ENCODE measurements at regions not wholly inside any gene's neighbourhood (a gene's known extent, or its start where the extent isn't known, plus 50 kb on each side); places are given as distances from the start of the nearest gene placed in this dataset.

DNA sequence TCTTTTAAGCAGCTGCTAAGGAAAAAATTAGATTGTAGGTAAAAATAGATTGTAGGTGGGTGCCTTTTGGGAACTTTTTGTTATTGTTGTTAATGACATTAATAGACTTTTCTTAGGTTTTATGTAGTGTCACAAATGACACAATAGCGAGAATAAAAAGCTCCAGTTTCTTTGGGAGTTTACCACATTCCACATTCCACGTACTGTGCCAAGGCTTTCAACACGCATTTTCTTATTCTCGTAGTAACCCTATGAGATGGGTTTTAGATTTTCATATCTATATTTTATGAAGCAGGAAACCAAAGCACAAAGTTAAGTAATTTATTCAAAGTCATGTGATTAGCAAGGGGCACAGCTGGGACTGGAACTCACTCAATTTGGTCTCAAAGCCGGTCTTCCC is 103.8 kb downstream of the XRCC2 start:
- Histone ChIP-seq H3K36me3 (ENCODE audit: control insufficient read depth in 2 of 2, insufficient read depth in 2 of 2, low read length in 2 of 2) (no peaks in the 10 kb centered on the region), H3K4me1 (ENCODE audit: control insufficient read depth in 2 of 2, insufficient read depth in 2 of 2, low read length in 2 of 2) (no peaks in the 10 kb centered on the region), H3K27me3 (ENCODE audit: control insufficient read depth in 2 of 2, insufficient read depth in 2 of 2, low read length in 2 of 2) (no peaks in the 10 kb centered on the region), H3K9me3 (ENCODE audit: control insufficient read depth in 2 of 2, low read length in 2 of 2) (no peaks in the 10 kb centered on the region), H3K27ac (ENCODE audit: low read depth in 2 of 2, low read length in 2 of 2) (no peak overlapping the region), H3K4me3 (ENCODE audit: low read length in 2 of 2) (no peak overlapping the region), H3K9ac (ENCODE audit: low read depth in 1 of 2, low read length in 2 of 2) (no peak overlapping the region)

DNA sequence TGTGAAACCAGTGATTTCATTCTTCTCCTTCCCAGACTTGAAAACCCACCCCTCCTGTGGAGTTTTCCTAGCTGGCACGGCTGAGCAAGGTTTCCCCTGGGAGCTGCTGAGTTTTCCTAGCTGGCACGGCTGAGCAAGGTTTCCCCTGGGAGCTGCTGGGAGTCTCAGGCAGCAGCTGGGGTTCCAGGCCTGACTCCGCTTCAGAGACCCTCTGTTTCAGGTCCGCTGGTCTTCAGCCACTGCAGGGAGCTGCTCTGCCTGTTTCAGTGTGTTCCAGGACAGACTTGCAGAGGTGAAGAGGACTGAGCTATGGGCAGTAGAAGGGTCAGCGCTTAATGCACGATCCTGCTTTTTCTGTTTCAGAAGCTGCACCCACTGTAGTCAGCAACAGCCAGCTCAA is 104.9 kb downstream of the XRCC2 start:
- Histone ChIP-seq H3K9me3 (ENCODE audit: control insufficient read depth in 2 of 2, low read length in 2 of 2) (no peaks in the 10 kb centered on the region), H3K27me3 (ENCODE audit: control insufficient read depth in 2 of 2, insufficient read depth in 2 of 2, low read length in 2 of 2) (no peaks in the 10 kb centered on the region), H3K4me3 (ENCODE audit: low read length in 2 of 2) (no peak overlapping the region), H3K9ac (ENCODE audit: low read depth in 1 of 2, low read length in 2 of 2) (no peak overlapping the region), H3K36me3 (ENCODE audit: control insufficient read depth in 2 of 2, insufficient read depth in 2 of 2, low read length in 2 of 2) (no peaks in the 10 kb centered on the region), H3K4me1 (ENCODE audit: control insufficient read depth in 2 of 2, insufficient read depth in 2 of 2, low read length in 2 of 2) (no peaks in the 10 kb centered on the region), H3K27ac (ENCODE audit: low read depth in 2 of 2, low read length in 2 of 2) (no peak overlapping the region)

DNA sequence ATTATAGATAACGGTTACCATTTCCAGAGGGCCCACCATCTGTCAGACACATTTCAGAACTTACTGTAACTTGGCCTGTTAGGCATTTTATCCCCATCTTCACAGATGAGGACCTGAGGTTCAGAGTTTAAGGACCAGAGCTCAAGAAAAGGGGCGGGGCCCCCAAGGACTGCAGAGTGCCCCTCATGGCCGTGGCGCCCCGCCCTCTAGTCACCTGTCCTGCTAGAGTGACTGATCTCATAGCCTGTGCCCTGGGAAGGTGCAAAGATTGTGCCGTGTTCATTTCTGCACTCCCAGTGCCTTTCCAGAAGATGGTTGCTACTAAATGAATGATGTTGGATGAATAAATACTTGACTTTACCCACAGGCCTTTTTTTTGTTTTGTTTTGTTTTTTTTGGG is 107.0 kb downstream of the XRCC2 start:
- Histone ChIP-seq H3K9ac (ENCODE audit: low read depth in 1 of 2, low read length in 2 of 2) (no peak overlapping the region), H3K9me3 (ENCODE audit: control insufficient read depth in 2 of 2, low read length in 2 of 2) (no peaks in the 10 kb centered on the region), H3K36me3 (ENCODE audit: control insufficient read depth in 2 of 2, insufficient read depth in 2 of 2, low read length in 2 of 2) (no peaks in the 10 kb centered on the region)

DNA sequence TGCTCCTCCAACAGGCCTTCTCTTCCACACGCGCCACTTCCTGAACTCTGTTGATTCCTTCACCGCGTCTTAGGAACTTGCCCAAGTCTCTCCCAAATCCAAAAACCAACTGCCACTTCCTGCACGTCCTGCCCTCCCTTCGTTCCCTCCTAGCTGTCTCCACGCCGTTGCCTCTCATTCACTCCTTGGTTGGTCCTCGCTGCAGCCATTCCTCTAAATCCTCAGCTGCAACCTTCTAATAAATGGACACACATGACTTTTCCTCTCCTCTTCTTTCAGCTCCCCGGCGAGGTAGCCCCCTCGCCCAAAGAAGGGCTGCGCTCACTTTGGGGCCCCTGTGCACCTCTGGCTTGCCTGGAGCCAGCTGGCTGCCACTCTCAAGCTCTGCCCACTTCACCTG is 110.2 kb downstream of the XRCC2 start:
- H3K9ac ChIP-seq (ENCODE audit: low read depth in 1 of 2, low read length in 2 of 2), result no peak overlapping the region
- no peaks in the 10 kb centered on the region for H3K4me1 ChIP-seq (ENCODE audit: control insufficient read depth in 2 of 2, insufficient read depth in 2 of 2, low read length in 2 of 2)
- no peak overlapping the region for H3K4me3 ChIP-seq (ENCODE audit: low read length in 2 of 2)
- H3K36me3 ChIP-seq (ENCODE audit: control insufficient read depth in 2 of 2, insufficient read depth in 2 of 2, low read length in 2 of 2), result no peaks in the 10 kb centered on the region
- no peaks in the 10 kb centered on the region for H3K9me3 ChIP-seq (ENCODE audit: control insufficient read depth in 2 of 2, low read length in 2 of 2)
- no peak overlapping the region for H3K27ac ChIP-seq (ENCODE audit: low read depth in 2 of 2, low read length in 2 of 2)
- no peaks in the 10 kb centered on the region for H3K27me3 ChIP-seq (ENCODE audit: control insufficient read depth in 2 of 2, insufficient read depth in 2 of 2, low read length in 2 of 2)

More for the DNA sequence above, 107.0 kb downstream of the XRCC2 start:
- Histone ChIP-seq H3K4me3 (ENCODE audit: low read length in 2 of 2) (no peak overlapping the region), H3K27ac (ENCODE audit: low read depth in 2 of 2, low read length in 2 of 2) (no peak overlapping the region), H3K27me3 (ENCODE audit: control insufficient read depth in 2 of 2, insufficient read depth in 2 of 2, low read length in 2 of 2) (no peaks in the 10 kb centered on the region), H3K4me1 (ENCODE audit: control insufficient read depth in 2 of 2, insufficient read depth in 2 of 2, low read length in 2 of 2) (no peaks in the 10 kb centered on the region)

DNA sequence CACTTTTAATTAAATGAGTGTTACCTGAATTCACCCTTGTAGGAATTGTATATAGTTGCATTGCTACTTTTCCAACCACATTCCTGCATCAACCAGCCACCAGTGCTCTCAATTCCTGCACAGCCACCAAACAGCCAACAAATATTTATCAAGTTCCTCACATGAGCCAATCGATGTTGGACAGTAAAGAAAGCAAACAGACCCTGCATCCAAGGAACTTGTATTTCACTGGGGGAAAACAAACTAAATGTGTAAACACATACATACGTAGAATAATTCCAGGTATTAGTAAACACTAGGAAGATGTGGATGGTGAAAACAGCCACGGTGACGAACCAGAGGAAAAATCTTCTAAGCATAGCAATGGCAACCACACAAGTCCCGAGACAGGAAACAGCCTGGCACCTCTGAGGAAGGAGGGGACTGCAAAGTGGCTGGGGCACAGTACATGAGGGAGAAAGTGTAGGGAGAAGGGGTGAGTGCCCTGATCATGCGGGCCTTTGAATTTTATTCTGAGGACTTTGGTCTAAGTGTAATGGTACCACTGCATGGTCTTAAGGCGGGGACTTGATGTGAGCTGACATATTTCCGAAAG is 111.2 kb downstream of the XRCC2 start:
- no peaks in the 10 kb centered on the region for H3K36me3 ChIP-seq (ENCODE audit: control insufficient read depth in 2 of 2, insufficient read depth in 2 of 2, low read length in 2 of 2)
- no peaks in the 10 kb centered on the region for H3K9me3 ChIP-seq (ENCODE audit: control insufficient read depth in 2 of 2, low read length in 2 of 2)
- no peak overlapping the region for H3K27ac ChIP-seq (ENCODE audit: low read depth in 2 of 2, low read length in 2 of 2)
- H3K4me3 ChIP-seq (ENCODE audit: low read length in 2 of 2), result no peak overlapping the region
- H3K4me1 ChIP-seq (ENCODE audit: control insufficient read depth in 2 of 2, insufficient read depth in 2 of 2, low read length in 2 of 2), result no peaks in the 10 kb centered on the region
- no peak overlapping the region for H3K9ac ChIP-seq (ENCODE audit: low read depth in 1 of 2, low read length in 2 of 2)
- no peaks in the 10 kb centered on the region for H3K27me3 ChIP-seq (ENCODE audit: control insufficient read depth in 2 of 2, insufficient read depth in 2 of 2, low read length in 2 of 2)

DNA sequence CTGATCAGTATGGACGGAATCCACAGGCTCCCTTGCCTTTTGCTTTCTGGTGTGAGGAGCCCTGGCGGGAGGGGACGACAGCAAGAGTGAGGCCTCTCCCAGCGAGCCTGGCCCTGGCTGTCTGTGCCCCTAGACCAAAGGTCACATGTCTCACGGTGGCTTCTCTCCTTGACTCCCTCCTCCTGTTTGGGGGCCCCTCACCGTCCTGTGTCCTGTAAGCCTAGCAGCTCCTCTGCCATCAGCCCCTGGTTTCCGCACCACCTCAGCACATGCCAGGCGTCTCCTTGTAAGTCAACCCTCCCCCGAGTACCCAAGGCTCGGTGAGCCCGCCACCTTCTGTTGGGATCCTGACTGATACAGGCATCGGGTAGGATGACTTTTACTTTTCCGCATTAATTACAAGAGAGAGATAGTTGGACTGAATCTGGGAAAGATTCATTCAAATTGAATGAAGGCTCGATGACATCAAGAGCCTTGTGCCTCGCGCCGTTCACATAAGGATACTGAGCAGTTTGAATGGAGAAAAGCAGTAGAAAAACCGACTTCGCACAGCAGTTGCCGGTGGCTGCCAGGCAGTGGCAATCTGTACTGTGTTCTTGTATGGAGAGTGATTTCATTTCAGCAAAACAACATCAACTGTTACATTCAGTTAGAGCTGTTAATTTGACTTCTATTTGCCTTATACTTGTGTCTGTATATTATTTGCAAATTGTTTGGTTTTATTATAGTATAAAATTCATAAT is 119.8 kb downstream of the XRCC2 start:
- Histone ChIP-seq H3K4me3 (ENCODE audit: low read length in 2 of 2) (no peak overlapping the region), H3K27me3 (ENCODE audit: control insufficient read depth in 2 of 2, insufficient read depth in 2 of 2, low read length in 2 of 2) (no peaks in the 10 kb centered on the region), H3K9ac (ENCODE audit: low read depth in 1 of 2, low read length in 2 of 2) (no peak overlapping the region), H3K9me3 (ENCODE audit: control insufficient read depth in 2 of 2, low read length in 2 of 2) (no peaks in the 10 kb centered on the region), H3K36me3 (ENCODE audit: control insufficient read depth in 2 of 2, insufficient read depth in 2 of 2, low read length in 2 of 2) (no peaks in the 10 kb centered on the region), H3K27ac (ENCODE audit: low read depth in 2 of 2, low read length in 2 of 2) (no peak overlapping the region), H3K4me1 (ENCODE audit: control insufficient read depth in 2 of 2, insufficient read depth in 2 of 2, low read length in 2 of 2) (no peaks in the 10 kb centered on the region)

DNA sequence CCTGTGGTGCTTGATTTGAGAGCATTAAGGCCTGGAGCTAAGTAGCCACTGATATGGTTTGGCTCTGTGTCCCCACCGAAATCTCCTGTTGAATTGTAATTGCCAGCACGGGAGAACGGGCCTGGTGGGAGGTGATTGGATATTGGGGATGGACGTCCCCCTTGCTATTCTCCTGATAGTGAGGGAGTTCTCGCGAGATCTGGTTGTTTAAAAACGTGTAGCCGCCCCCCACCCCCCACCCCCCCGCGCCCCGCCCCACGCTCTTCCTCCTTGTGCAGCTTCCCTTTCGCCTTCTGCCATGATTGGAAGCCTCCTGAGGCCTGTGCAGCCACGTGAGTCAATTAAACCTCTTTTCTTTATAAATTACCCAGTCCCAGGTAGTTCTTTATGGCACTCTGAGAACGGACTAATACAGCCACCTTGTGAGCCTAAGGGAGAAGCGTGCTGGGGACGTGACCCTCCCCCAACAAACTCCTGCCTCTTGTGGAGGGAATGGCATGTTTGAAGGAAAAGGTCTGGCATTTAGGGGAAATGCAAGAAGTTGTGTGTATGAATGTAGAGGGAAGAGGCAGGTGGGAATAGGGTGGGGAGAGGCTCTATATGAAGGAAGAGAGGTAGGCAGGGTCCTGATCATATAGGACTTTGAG is 118.0 kb upstream of the KMT2C start:
- no peak overlapping the region for H3K9ac ChIP-seq (ENCODE audit: low read depth in 1 of 2, low read length in 2 of 2)
- no peaks in the 10 kb centered on the region for H3K36me3 ChIP-seq (ENCODE audit: control insufficient read depth in 2 of 2, insufficient read depth in 2 of 2, low read length in 2 of 2)
- no peak overlapping the region for H3K4me3 ChIP-seq (ENCODE audit: low read length in 2 of 2)
- H3K27me3 ChIP-seq (ENCODE audit: control insufficient read depth in 2 of 2, insufficient read depth in 2 of 2, low read length in 2 of 2), result no peaks in the 10 kb centered on the region
- no peak overlapping the region for H3K27ac ChIP-seq (ENCODE audit: low read depth in 2 of 2, low read length in 2 of 2)
- H3K9me3 ChIP-seq (ENCODE audit: control insufficient read depth in 2 of 2, low read length in 2 of 2), result no peaks in the 10 kb centered on the region
- no peaks in the 10 kb centered on the region for H3K4me1 ChIP-seq (ENCODE audit: control insufficient read depth in 2 of 2, insufficient read depth in 2 of 2, low read length in 2 of 2)

DNA sequence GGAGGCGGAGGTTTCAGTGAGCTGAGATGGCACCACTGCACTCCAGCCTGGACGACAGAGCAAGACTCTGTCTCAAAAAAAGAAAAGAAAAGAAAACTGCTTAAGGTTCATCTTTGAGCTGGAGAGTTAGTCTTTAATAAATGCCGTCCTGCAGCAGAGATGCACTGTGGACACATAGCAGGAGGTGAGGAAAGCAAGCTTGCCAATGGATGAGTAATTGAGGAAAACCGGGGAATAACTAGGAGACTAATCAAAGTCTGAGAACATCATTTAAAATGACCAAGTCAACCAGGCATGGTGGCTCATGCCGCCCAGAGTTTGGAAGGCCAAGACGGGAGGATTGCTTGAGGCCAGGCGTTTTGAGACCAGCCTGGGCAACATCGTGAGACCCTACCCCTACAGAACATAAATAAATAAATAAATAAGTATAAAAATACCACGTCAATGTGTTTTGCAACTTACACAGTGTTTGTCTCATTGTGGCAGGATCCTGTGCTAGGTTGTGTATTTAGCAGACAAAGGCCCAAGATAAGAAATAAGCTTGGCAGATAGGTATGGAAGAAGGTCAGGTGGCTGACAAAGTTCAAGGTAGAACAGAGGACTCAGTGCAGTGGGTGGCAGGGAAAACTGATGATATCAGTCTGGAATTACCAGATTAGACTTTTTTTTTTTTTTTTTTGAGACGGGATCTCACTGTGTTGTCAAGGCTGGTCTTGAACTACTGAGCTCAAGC is 115.7 kb upstream of the KMT2C start:
- no peak overlapping the region for H3K9ac ChIP-seq (ENCODE audit: low read depth in 1 of 2, low read length in 2 of 2)
- no peak overlapping the region for H3K27ac ChIP-seq (ENCODE audit: low read depth in 2 of 2, low read length in 2 of 2)
- H3K4me1 ChIP-seq (ENCODE audit: control insufficient read depth in 2 of 2, insufficient read depth in 2 of 2, low read length in 2 of 2), result no peaks in the 10 kb centered on the region
- no peak overlapping the region for H3K4me3 ChIP-seq (ENCODE audit: low read length in 2 of 2)
- H3K9me3 ChIP-seq (ENCODE audit: control insufficient read depth in 2 of 2, low read length in 2 of 2), result no peaks in the 10 kb centered on the region
- H3K27me3 ChIP-seq (ENCODE audit: control insufficient read depth in 2 of 2, insufficient read depth in 2 of 2, low read length in 2 of 2), result no peaks in the 10 kb centered on the region
- no peaks in the 10 kb centered on the region for H3K36me3 ChIP-seq (ENCODE audit: control insufficient read depth in 2 of 2, insufficient read depth in 2 of 2, low read length in 2 of 2)

DNA sequence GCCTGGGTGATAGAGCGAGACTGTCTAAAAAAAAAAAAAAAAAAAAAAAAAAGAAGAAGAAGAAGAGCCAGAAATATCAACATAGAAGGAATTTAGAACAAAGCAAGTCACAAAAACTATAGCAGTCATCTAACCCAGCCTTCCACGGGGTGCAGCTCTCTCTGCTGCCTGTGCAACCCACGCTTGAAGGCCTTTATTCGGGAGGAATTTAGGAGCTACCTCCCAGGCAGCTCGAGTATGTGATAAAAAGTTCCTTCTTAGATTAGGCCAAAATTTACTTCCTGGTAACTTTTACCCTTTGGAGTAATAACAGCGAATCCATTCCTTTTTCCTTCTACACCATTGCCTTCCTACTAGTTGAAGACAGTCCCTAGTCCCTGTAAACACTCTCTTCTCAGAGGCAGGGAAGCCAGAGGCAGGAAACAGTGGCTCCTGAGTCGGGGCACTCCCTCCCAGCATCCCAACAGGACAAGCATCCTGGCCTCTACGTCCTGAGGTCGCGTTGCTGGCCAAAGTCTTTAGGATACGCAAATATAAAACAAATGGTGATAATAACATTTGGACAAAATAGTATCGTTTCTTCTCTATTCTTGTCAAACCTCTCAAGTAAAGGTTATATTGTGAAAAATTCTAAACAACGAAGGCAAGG is 109.3 kb upstream of the KMT2C start:
- Histone ChIP-seq H3K4me3 (ENCODE audit: low read length in 2 of 2) (no peak overlapping the region), H3K27ac (ENCODE audit: low read depth in 2 of 2, low read length in 2 of 2) (no peak overlapping the region), H3K27me3 (ENCODE audit: control insufficient read depth in 2 of 2, insufficient read depth in 2 of 2, low read length in 2 of 2) (no peaks in the 10 kb centered on the region), H3K9me3 (ENCODE audit: control insufficient read depth in 2 of 2, low read length in 2 of 2) (no peaks in the 10 kb centered on the region), H3K36me3 (ENCODE audit: control insufficient read depth in 2 of 2, insufficient read depth in 2 of 2, low read length in 2 of 2) (no peaks in the 10 kb centered on the region), H3K4me1 (ENCODE audit: control insufficient read depth in 2 of 2, insufficient read depth in 2 of 2, low read length in 2 of 2) (no peaks in the 10 kb centered on the region), H3K9ac (ENCODE audit: low read depth in 1 of 2, low read length in 2 of 2) (no peak overlapping the region)

Data from mucosa of rectum (tissue), 2 donors.